Panc1 (cell line): ENCODE measurements at regions not wholly inside any gene's neighbourhood (a gene's known extent, or its start where the extent isn't known, plus 50 kb on each side); places are given as distances from the start of the nearest gene placed in this dataset.

Experiments
- POLR2AphosphoS5 ChIP-seq: IDR thresholded peaks from 2 replicates; pipeline ENCODE4 v1.6.1; 2012; ENCODE audit warnings: mild to moderate bottlenecking, low read depth, low read length, moderate library complexity
- TF ChIP-seq, protein P1 (sequence below): fragments of 450-650 bp; IDR thresholded peaks from 2 replicates; pipeline ENCODE4 v1.5.1; 2017; ENCODE audit warnings: mild to moderate bottlenecking

- TF ChIP-seq, protein P1, sequence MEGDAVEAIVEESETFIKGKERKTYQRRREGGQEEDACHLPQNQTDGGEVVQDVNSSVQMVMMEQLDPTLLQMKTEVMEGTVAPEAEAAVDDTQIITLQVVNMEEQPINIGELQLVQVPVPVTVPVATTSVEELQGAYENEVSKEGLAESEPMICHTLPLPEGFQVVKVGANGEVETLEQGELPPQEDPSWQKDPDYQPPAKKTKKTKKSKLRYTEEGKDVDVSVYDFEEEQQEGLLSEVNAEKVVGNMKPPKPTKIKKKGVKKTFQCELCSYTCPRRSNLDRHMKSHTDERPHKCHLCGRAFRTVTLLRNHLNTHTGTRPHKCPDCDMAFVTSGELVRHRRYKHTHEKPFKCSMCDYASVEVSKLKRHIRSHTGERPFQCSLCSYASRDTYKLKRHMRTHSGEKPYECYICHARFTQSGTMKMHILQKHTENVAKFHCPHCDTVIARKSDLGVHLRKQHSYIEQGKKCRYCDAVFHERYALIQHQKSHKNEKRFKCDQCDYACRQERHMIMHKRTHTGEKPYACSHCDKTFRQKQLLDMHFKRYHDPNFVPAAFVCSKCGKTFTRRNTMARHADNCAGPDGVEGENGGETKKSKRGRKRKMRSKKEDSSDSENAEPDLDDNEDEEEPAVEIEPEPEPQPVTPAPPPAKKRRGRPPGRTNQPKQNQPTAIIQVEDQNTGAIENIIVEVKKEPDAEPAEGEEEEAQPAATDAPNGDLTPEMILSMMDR: no peak
- TF ChIP-seq POLR2AphosphoS5: no peak
These were observed 588.7 kb downstream of the CCER1 start for GRCh38 chr12:90366286-90366685.
